NCI-H69 (cell line): ENCODE measurements at regions not wholly inside any gene's neighbourhood (a gene's known extent, or its start where the extent isn't known, plus 50 kb on each side); places are given as distances from the start of the nearest gene placed in this dataset.

Experiments
- DNase-seq: peaks from one replicate; lab custom pipeline; 2025; lab: John Stamatoyannopoulos, UW

DNA sequence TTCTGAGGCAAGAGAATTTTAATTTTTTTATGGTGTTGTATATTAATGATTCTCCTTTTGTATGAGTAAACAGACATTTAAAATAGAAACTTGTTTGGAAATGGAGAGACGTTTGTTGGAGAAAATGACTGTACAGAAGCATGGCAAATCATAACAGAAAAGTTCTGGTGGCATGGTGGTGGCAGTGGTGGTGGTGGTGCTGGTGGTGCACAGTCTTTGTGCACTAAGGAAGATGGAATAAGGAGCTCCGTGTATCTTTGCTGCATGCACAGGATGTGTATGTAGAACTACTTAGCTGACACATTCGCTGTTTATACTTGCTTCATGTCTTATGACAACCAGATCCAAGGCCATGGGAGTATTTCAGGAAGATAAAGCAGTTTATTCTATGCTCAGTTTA is 294.9 kb downstream of the UTRN start:
- DNase-seq, result no peak

DNA sequence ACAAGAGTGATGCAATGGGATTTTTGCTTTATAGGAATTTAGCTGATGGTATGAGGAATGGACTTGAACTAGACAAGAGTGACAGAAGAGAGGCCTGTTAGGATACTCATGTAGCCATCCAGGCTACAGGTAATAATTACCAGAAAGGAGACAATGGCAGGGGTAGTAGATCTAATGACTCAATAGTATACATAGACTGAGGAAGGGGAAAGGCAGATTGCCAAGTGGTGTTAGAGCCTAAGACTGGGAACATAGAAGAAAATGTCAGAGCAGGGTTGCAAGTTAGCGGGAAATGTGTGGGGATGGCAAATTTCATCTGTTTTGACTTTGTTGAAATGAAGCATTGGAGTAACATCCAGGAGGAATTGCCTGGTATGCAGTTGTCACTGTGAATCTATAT is 295.6 kb downstream of the UTRN start:
- peak; percentile 73 for DNase-seq

DNA sequence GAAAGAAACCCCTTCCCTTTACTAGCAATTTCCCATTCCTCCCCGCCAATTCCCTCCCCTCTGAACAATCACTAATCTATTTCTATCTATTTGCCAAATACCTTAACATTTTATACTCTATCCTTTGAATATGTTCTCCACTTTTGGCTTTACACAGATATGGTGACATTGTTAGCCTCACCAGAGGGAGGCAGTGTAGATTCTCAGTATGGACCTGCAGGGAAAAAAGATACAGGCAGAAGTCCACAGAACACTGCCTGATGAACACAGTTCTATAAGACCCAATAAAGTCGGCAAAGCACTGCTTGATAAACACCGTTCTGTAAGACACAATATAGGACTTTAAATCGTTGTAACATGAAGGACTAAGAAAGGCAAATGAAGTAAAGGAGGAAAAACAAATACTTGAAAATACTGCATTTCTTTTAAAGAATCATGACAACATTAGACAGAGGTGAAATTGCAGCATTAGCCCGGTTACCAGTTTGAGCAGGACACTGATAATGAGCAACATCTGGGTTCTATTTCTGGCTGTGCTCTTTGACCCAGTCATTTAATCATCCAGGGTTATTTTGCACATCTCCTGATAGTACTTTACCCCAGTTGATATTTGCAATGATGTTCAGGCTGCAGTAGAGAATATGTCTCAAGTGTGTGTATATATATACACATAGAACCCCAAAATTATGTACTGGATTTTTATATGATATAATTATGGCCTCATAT is 296.8 kb downstream of the UTRN start:
- peak; percentile 89 for DNase-seq

DNA sequence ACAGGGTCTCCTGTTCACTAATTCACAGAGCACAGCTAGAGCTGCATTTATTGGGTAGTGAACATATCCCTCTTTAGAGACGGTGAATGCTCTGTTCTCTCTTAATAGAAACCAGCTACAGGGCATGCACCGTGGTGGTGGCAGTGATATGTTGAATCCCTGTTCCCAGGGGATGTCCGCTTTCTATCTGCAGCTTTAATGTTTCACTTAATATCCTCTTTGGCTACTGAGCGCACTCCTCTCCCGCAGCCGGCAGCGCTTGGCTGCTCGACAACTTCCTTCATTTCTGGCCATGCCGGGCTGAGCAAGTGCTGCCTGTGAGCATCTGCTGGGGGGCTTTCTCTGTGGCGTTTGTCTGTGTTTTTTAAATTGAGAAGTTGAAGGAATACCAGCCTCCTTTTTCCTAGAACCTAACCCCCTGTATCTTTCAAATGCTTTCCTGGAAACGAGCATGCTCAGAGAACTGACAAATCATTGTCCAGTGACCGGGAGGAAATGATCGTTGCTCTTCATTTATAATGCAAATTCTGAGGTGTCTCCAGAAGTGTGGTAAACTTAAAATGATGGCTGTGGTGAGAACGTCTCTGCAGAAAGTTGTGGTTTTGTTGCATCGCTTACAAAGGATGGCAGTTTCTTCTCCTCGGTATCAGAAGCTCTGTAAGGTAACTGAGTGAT is 297.9 kb downstream of the UTRN start:
- peak; percentile 93 for DNase-seq

DNA sequence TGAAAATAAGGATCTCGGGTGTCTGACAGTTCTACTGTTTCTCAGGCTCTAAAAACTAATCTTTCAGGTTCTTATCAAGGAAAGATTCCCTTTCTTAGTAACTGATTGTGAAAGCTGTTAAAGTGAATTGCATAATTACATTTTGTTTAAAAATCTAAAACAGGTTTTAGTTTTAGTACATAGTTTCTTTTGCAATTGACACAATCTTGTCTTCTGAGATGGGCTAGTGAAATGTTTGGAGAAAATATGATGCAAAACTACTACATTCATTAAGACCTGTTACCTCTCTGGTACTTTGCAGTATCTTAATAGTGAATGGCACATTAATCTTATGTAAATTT is 298.4 kb downstream of the UTRN start:
- no peak for DNase-seq

DNA sequence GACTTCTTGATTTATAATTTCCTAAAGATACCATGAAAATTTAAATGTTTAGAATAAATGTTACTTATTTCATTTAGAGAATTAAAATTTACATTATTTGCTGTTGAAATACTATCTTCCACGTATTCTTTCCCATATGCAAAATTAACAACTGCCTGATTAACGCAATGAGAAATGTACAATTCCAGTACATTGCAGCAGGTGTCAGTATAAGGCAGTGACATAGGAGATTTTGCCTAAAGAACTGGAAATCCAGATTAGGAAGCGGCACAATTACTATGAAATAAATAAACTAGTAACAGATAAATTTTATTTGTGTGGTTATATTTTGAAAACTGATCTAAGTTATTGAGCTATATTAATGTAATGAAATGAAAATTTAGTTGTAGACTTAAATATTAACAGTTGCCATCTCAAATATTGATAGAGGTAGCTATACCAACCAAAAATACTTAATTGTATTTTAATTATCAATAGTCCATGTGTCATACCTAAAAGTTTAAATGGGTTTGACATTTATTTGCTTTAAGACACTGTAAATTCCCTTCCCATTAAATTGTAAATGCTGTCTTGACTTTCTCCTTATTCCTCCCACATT is 300.2 kb downstream of the UTRN start:
- DNase-seq, result peak; percentile 88

DNA sequence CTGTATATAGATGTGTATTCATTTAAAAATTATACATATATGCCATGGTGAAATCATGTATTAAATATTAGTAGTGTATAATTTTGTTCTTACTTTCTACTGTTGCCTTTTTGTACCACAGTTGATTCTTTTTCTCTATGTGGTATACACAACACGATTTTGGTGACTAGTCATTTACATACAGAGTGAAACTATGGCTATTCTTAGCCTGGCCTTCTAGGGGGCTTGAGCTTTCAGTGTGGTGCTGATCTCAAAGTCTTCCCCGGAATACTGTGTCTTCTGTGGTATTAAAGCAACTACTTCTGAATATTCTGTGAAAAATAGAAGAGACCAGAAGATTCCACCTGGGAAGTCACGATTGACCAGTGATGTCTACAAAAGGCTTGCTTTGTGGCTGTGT is 301.9 kb downstream of the UTRN start:
- peak; percentile 85 for DNase-seq

DNA sequence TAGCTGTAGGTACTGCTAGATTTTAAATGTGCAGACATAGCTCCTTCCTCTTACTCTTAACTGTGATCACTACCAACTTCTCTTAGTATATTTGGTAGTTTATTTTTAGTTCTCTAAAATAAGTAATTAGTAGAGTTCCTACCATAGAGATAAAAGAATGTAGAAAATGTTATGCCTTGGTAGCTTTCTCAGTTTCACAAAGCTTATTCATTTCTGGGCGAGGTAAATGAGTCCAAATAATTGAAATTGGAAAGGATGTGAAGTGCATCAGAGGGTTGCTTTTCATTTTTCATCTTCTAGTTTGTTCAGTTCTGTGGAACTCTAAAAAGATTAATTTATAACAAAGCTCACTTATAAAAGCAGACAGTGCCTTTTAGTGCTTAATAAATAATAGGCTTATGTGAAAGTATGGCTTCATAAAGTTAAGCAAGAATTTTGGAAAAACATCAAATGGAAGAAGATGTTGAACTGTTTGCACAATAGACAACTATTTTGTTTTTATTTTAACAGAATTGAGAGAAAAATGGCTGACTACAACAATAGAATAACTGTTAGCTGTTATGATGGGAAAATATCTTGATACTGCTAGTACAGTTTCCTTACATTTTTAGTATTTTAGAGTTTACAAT is 303.7 kb downstream of the UTRN start:
- no peak for DNase-seq

DNA sequence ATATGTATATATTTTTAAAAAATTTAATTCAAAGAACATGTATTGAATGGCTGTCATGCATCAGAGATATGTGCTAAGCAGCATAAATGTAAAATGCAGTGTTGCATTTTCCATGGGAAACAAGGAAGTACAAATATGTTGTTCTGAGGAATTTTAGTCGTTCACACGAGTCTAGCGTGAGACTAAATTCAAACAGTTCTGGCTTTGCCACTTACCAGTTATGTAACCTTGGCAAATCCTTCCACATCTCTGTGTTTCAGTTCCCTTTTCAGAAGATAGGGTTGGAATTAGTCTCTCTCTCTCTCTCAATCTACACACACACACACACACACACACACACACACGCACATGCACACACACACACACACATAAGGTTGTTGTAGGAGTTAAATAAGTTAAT is 305.4 kb downstream of the UTRN start:
- DNase-seq, result no peak

DNA sequence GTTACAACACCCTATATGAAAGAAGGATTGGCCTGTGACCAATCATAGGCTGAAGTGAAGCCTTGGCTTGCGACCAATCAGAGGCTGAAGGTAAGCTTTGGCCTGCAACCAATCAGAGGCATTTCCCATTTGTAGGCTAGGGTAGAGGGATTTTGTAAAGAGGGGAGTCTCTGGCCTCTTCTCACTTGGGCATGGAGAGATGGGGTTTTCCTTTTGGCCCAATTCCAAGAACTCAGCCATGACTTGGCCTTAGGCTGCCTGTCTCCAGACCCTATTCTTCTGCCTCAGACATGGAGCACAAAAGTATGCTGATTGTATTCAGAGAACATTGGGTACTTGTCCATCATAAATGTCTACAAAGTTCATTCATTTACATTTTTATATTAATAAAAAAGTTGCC is 308.3 kb downstream of the UTRN start:
- DNase-seq, result peak; percentile 58

DNA sequence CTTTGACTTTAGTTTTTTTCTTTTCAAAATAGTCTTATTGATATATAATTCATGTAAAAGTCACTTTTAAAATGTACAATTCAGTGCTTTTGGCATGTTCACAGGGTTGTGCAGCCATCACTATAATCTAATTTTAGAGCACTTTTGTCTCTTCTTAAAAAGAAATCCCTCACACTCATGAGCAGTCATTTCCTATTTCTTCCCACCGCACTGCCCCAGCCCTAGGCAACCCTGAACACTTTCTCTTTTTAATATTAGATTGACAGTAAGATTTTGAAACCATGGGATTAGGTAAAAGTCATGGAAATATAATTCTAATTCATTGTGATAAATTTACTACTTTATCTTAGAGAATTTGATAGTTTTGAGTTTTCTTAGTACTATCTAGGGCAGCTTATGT is 309.4 kb downstream of the UTRN start:
- DNase-seq, result no peak

DNA sequence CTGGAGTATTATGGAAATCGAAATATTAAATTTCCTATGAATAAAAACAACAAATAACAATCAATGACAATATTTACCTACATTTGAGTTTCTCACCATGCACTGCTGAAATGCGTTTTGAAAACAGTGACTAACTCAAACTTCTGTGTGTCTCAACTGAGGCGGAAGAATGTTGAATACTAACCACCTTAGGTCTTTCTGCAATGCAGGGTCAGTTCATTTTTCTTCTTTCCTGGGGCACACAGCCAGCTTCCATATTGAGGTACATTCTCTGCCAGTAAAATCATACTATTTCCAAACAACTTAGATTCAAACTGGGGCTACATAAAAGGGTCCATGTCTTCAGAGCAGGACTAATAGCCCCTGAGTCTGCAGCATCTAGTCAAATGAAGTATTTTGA is 310.1 kb downstream of the UTRN start:
- no peak for DNase-seq

DNA sequence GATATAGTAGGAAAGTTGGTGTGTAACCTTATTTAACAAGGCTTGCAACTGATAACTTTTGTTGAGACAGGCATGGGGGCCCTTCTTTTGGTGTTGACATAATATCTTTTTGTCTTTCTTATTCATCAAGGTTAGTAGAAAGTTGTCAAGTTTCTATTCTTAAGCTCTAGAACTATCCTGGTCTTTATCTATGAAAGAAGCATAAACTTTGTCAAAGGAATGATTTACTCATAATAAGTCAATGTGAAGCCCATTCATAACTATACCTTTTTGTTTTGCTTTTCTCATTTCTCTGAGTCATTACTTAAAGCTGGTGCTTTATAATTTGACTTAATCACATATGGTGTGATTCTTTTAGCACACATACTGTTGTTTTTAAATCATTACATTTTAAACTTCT is 312.4 kb downstream of the UTRN start:
- no peak for DNase-seq

DNA sequence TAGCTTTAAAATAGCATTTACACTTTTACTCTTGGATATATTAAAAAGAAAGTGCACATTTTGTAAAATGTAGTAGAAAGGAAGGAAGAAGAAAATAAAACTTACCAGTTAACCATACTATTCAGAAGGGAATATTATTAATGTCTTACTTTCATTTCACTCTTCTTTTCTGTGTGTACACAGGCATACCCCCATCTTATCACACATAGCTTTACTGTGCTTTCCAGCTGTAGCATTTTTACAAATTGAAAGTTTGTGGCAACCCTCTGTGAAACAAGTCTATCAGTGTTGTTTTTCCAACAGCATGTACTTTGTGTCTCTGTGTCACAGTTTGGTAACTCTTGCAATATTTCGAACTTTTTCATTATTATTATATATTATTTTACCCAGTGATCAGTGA is 314.5 kb downstream of the UTRN start:
- DNase-seq, result no peak

DNA sequence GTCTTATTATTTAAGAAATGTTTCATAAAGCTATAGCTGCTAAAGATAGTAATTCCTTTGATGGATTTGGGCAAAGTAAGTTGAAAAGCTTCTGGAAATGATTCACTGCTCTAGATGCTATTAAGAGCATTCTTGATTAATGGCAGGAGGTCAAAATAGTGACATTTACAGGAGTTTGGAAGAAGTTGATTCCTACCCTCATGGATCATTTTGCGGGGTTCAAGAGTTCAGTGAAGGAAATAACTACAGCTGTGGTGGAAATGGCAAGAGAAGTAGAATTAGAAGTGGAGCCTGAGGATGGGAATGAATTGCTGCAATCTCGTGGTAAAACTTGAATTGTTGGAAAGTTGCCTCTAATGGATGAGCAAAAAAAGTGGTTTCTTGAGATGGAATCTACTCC is 316.1 kb downstream of the UTRN start:
- no peak for DNase-seq

DNA sequence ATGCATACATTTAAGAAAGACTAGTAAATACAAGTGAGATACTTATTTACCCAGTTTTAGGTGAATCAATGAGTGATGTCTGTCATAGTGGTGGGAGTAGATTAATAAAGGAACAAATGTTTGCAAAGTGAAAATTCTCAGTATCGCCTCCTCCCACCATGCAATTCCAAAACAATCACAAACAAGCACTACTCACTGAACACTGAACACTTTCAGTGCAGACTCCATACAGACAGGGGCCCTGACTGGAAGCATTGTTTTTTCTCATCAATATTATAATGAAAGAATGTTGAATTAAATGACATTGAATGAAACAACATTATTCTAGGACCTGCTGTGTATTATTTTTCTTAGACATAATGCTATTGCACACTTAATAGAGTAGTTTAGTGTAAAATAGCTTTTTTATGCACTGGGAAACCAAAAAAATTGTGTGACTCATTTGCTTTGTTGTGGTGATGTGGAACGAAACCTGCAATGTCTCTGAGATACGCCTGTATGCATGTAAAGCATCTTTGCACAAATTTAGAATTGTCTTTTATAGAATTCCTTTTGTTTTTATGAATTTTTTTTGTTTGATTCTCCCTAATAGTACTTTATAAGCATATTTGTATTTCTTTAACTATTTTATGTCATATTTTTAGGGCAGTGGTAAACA is 317.5 kb downstream of the UTRN start:
- DNase-seq, result no peak

DNA sequence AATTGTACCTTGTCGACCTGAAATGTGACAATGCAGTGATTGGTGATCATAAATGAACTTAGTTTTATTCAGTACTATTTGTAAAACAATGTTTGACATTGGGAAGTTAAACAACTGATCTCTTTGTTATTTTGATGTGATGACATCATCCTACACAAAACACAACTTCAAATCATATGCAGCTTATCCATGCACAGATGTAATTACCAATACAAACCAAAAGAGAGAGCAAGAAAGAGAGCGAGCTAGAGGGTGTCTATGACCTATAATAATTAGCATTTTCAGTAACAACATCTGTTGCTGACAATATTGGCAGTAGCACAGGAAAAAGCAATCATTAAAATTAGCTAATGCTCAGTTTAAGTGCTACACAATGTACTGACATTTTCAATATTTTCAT is 320.9 kb downstream of the UTRN start:
- DNase-seq, result peak; percentile 88

DNA sequence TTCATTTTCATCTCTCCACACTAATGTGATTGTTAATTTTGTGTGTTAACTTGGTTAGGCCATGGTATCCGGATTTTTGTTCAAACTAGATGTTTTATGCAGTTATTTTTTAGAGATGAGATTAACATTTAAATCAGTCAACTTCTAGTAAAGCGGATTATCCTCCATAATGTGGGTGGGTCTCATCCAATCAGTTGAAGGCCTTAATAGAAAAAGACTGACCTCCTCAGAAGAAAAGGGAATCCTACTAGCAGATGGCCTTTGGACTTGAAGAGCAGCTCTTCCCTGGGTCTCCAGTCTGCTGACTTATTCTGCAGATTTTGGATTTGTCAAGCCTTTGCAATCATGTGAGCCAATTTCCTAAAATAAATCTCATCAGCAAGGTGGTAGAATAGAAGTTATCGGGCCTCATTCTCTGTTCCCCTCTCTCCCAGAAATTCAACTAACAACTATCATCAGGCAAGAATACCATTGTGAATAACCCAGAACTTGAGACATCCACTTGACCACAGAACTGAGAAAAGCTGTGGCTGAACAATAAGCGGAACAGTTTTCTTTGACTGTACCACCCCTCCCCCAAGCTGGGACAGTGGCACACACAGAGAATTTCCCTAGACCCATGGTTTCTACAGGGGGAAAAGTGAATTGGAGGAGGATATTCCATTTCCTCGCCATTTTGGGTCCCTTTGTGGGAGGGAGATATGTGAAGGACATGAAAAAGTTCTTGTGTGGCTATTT is 323.0 kb downstream of the UTRN start:
- DNase-seq, result no peak

DNA sequence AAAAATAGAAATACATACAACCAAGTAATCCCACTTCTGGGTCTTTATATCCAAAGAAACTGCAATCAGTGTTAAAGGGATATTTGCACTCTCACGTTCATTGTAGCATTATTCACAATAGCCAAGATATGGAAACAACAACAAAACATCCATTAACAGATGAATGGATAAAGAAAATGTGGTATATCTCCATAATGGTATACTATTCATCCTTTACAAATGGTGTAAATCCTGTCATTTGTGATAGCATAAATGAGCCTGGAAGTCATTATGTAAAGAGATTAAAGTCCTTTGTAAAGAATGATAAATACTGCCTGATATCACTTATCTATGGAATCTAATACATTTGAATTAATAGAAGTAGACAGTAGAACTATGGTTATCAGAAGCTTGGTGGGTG is 327.7 kb downstream of the UTRN start:
- DNase-seq, result no peak

DNA sequence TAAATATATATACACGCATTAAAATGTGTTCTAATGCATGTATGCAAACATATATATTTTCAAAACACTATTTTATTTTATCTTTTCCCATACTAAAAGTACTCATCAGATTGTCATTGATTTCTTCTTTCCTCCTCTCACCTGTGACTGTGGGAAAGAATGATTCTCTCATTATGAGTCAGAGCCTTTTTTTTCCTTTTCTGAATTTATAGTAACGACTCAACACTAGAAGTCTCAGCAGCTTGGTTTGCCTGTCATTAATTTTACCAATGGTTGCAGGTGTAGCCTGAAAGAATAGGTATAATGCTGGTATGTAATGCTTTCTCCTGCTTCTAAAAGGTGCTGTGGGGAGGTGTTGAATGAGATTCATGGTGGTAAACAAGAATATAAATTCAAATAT is 328.7 kb downstream of the UTRN start:
- DNase-seq, result peak; percentile 63

DNA sequence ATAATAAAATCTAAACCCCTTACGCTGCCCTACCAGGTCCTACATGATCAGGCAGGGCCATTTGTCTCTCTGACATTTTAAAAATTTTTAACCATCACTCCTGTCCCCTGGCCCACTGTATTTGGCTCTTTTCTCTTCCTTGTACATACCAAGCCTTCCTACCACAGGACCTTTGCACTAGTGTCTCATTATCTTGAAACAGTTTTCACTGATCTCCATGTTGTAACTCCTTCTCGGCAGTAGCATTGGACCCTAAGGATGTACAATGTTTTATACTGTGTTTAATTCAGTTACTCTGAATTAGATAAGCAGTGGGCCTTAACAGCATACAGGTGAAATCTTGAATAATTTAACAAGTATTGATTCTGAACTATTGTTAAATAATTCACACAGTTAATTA is 330.7 kb downstream of the UTRN start:
- no peak for DNase-seq

DNA sequence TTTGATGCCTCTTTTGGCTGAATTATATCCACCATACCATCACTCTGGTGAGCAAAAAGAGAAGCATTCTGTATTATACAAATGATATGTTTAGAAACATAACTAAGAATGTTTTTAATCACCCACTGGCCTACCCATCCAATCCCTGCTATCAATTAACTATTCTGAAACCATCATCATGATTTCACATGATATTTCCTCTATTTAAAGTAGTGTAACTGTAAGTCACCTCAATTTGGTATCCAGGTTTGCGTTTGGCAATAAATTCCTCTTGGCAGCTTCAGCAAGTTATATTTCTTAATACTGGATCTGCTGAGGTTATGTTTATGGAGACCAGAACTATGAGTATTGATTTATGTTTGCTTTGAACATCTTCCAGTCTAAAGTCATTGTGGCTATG is 332.1 kb downstream of the UTRN start:
- DNase-seq, result no peak
